ENCODE measurements at regions not wholly inside any gene's neighbourhood (a gene's known extent, or its start where the extent isn't known, plus 50 kb on each side); places are given as distances from the start of the nearest gene placed in this dataset.

DNA sequence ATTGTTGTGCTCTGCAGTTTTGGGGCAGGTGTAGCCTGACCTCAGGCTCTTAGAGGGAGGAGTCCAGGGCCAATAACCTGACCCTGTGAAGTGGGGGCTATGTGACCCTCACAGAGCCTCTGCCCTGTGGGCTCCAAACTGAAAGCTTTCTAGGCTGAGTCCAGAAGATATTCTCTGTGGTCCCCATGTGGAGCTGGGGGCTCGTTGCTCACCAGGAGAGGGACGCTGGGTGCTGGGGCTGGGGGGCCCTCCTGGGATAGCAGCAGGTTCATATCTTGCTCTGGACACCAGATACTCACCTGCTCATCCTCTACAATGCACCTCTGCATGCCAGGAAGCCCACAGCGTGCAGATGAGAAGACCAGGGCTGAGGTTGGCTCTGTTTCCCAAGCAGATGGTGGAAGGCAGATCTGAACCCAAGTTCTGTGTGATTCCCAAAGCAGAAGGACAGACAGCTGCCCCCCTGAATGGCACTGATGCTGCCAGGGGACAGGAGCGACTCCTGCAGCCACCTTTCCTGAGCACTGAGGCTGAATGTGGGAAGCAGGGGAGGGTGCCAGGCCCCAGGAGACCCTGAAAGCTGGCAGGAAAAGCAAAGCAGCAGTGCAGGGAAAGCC, 1022.0 kb downstream of the TBC1D22A start:
- TF ChIP-seq, protein P1, sequence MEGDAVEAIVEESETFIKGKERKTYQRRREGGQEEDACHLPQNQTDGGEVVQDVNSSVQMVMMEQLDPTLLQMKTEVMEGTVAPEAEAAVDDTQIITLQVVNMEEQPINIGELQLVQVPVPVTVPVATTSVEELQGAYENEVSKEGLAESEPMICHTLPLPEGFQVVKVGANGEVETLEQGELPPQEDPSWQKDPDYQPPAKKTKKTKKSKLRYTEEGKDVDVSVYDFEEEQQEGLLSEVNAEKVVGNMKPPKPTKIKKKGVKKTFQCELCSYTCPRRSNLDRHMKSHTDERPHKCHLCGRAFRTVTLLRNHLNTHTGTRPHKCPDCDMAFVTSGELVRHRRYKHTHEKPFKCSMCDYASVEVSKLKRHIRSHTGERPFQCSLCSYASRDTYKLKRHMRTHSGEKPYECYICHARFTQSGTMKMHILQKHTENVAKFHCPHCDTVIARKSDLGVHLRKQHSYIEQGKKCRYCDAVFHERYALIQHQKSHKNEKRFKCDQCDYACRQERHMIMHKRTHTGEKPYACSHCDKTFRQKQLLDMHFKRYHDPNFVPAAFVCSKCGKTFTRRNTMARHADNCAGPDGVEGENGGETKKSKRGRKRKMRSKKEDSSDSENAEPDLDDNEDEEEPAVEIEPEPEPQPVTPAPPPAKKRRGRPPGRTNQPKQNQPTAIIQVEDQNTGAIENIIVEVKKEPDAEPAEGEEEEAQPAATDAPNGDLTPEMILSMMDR (IDR thresholded peaks at IDR 0.05; ENCODE audit: low read depth, low read length): no peak
- DNase-seq (ENCODE audit: extremely low read depth, low read depth): no peak

DNA sequence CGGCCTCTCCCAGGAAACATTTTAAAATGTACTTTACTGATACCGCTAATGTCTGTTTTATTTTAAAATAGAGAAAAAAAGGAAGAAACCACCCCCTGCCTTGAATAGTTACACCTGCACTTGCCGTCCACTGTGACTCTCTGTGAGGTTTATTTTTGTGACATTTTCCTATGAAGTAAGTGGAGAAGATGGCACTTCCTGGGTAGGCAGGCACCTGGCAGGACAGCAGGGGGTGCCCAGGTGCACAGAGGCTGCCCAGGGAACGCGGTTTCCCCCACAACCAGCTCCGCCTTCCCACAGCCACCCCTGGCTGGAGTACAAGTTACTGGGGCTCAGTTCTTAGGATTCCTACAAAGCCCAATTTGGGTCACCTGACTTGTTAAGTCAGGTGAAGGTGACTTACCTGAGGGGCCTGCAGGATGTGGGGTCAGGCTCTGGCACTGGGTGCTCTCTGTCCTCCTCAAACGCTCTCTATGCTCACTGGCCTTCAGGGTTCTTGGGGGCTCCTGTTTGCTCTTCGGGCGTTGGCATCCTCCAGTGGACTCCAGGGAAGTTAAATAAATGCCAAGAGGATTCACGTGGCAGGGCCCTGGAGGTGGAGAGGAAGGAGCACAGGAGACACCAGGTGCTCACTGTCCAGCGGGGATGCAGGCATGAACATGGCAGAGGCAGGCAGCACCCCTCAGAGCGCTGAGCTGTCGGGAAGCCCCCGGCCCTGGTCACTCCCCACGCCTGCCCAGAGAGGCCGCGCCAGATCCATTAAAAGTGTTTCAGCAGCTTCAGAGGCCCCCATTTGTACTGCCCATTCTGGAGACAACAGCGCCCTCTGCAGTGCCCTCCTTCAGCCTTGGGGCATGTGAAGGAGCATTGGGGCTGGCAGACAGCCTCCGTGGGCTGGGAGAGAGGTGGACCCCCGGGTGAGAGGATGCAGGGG, 1021.2 kb downstream of the TBC1D22A start:
- TF ChIP-seq, protein P1 (IDR thresholded peaks at IDR 0.05; ENCODE audit: low read depth, low read length): no peak

DNA sequence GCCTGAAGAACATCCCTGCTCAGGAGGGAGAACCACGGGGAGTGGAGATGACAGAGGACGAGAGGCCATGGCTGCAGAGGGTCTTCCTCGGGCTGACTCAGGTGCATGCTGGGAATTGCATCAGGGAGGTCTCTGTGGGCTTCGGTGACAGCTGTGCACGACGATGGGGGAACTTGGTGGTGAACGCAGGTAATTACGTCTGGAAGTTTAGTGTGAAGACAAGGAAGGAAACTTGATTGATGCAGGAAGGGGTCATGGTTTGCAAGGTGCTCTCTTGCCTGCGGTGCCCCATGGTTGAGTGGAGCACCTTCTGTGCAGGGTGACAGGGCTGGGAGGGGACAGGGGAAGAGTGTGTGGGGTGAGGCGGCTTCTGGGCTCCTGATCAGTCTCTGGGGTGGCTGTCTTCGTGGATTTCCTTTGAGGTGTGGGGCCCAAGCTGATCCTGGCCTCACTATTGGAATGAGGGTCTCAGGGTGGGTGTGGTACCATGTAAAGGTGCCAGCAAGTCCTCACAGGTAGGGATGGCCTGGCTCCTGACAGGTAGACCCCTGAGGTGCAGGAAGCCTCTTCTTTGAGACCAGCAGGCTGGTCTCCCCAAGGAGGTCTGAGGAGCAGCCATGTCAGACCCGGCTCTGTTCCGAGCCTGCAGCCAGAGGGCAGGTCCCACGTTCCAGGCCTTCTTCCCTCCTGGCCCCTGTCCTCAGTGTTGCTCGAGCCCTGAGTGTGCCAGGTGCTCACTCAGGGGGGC, 1020.1 kb downstream of the TBC1D22A start:
- DNase-seq (ENCODE audit: extremely low read depth, low read depth): no peak
- TF ChIP-seq, protein P1 (IDR thresholded peaks at IDR 0.05; ENCODE audit: low read depth, low read length): no peak

More for the DNA sequence above, 1021.2 kb downstream of the TBC1D22A start:
- DNase-seq (ENCODE audit: extremely low read depth, low read depth): no peak

DNA sequence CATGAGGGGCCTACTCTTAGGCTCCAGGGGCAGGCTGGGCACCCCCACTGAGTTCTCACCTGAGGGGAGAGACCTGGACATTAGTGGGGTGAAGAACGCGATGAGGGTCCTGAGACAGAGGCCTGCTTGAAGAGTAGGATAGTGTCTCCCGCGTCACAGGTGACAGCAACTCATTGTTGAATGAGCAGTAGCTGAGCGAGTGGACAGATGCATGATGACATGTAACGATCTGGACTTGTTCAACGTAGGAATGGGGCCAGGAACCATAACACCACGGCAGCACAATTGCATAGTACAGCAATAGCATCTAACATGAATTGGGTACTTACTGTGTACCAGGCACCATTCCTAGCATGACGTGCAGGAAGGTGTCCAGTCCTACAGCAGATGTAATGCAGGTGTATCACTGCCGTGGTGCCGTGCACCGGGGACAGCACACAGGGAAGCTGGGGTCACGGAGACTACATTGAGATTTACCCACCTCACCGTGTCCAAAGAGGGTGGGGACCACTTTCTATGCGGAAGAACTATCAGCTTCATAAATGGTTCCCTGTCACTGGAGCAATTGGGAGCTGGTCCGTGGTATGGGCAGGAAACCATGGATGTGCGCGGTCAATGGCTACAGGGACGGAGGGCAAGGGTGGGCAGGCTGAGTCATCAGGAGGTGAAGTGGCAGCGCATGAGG, 1019.1 kb downstream of the TBC1D22A start:
- DNase-seq (ENCODE audit: extremely low read depth, low read depth): no peak
- TF ChIP-seq, protein P1 (IDR thresholded peaks at IDR 0.05; ENCODE audit: low read depth, low read length): no peak

DNA sequence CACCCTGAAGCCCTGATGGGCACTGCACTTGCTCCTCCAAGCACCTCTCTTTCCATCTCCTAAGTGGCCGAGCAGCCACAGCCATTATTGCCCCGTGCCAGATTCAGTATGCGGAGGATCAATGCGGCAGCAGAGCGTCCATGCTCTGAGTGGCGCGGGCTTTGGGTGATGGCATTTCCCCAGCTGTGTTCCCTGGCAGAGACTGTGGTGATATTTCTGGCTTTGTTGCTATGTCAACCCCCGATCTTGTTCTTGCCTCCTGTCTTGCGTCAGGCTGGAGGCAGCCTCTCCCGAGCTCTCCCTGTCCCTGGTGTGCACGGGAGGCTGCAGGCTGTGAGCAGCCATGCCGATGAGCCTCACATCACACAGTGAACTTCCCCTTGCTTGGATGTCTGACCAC, 1018.6 kb downstream of the TBC1D22A start:
- TF ChIP-seq, protein P1 (IDR thresholded peaks at IDR 0.05; ENCODE audit: low read depth, low read length): no peak
- DNase-seq (ENCODE audit: extremely low read depth, low read depth): no peak

DNA sequence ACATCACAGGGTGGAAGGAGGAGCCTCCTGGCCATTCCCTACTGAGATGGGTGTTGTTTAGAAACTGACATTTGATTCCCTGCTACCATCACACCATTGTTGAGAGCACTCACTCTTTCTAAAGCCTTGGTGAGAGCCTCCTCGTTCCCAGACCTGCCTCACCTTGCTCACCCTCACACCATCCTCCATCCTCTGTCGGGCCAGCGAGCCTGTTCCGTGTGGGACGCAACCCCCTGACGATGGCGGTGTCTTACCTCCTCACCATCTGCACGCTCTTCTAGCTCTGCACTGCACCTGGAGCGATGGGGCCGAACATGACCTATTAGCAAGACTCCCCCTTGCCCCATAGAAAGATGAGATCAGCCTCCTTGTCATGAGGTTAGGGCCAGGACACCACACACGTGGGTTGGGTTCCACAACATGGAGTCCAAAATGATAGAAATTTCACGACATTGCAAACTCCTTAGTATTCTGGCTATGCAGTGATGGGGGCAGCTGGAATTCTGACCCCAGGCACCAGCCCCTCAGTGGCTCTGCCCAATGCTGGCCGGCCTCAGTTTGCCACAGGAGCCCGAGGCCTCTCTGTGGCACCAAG, 1017.9 kb downstream of the TBC1D22A start:
- TF ChIP-seq, protein P1 (IDR thresholded peaks at IDR 0.05; ENCODE audit: low read depth, low read length): no peak

More for the DNA sequence above, 1017.9 kb downstream of the TBC1D22A start:
- no peak for DNase-seq (ENCODE audit: extremely low read depth, low read depth)
